Dedifferentiated amniotic fluid mesenchymal stem cell (primary cell): ENCODE measurements at regions not wholly inside any gene's neighbourhood (a gene's known extent, or its start where the extent isn't known, plus 50 kb on each side); places are given as distances from the start of the nearest gene placed in this dataset.

Source experiments
- DNase-seq: peaks from one replicate; pipeline ENCODE4 v3.0.0-alpha.2; 2016; ENCODE audit errors: extremely low spot score

DNA sequence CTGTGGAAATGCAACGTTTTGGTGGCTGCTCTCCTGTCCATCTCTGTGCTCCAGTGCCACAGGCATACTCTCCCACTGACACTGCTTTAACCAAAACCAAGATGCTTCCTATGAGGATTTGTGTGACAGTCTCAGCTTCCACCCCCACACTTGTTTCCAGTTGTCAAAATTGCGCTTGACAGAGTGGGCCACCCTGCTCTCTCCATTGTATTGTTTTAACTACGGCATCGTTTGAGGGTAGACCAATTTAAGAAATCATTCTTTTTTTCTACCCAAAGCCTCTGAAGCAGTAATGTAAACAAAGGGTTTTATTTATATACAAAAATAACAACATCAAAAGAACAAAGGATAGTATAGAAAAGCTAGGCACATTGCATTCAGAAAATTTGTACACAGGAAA lies 178.0 kb downstream of the INHBA start:
- DNase-seq, result no peak

GRCh38 chr7:41520445-41520844 lies 182.4 kb downstream of the INHBA start:
- DNase-seq, result no peak

DNA sequence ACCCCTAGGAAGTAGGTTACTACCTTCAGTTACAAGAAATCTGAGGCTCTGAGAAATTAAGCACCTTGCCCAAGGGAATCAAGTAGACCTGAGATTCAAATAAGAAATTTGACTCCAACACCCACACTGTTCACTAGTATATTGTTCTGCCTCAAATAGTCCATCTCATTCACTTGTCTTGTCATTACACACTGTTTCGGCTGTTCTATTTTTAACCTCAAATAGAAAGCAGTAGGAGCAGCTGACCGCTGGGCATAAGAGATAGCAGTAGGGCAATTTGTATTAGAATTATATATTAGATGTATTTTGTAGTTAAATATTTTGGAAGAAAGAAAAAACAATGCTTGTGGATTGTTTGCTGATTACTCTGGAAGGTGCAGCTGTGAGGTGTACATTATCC lies 185.1 kb downstream of the INHBA start:
- no peak for DNase-seq

DNA sequence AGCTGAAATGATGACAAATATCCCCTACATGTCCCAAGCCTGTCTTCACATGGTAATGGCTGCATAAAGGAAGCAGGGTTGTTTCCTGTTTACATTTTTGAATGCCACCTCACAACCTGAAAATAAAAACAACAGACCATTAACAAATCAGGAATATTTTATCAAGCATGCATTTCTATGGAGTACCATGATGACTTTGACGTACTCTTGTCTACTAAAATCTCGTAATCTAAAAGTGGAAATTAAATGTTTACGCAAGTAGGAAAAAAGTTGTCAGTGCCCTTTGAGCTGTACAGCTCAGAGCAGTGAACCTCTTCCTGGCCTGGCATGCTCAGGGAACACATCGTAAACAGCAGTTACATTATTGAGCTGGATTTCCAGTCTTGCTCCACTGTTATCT lies 194.1 kb downstream of the INHBA start:
- DNase-seq, result peak; percentile 14

- peak; percentile 11 for DNase-seq
These were observed 195.1 kb downstream of the INHBA start for GRCh38 chr7:41507686-41508268.

- DNase-seq, result no peak
These were observed 198.5 kb downstream of the INHBA start for GRCh38 chr7:41504214-41504980.

DNA sequence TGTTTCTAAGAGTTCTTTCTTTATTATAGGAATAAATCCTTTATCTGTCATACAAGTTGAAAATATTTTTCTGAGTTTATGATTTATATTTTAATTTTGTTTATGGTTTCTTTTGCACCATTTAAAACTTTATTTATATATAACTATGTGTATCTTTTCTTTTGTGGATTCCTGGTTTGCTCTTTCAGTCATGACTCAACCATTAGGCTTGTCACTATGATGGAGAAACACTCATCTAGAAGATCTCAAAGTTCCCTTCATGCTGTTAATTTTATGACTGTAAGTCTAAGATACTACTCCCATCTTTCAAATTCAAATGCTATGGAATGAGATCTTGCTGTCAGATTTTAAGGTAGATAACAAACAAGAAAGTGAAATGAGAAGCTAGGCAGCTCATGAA lies 199.5 kb downstream of the INHBA start:
- DNase-seq, result no peak

GRCh38 chr7:41501466-41501865 lies 201.4 kb downstream of the INHBA start:
- DNase-seq, result no peak

GRCh38 chr7:41501006-41501405 lies 201.9 kb downstream of the INHBA start:
- no peak for DNase-seq

GRCh38 chr7:41492603-41493002 lies 210.3 kb downstream of the INHBA start:
- no peak for DNase-seq

GRCh38 chr7:41491883-41492471 lies 210.9 kb downstream of the INHBA start:
- DNase-seq, result no peak

DNA sequence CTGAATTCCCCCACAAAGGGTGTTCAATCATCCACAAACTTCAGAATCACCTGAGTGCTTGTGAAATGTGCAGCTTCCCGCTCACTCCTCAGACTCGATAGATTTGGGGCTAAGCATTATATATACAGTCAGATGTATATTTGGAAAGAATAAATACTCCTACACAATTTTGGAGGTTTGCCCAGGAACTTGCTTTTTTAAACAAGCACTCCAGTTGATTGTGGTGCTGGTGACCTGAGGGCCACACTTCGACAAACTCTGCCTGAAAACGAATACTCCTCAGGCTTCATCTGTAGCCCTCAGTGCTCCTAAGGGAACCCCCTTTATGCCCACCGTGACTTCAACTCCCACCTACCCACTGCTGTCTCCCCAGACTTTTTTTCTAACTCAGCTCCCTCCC lies 211.6 kb downstream of the INHBA start:
- no peak for DNase-seq

DNA sequence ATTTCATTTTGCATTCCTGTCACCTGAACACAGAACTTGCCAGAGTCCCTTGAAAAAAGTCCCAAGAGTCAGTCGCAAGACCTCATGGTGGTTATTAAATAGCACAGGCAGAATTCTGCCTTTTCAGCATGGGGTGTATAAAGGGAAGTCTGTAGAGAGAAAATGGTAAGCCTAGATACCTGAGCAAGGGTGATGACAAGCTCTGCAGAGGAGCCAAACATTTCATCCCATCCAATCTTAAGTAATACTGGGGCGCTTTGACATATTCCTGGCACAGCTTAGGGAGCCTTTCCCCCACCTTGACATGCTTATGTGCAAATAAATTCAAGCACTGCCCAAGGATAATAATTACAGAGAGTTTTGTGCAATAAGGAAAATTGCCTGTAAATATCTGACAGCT lies 213.0 kb downstream of the INHBA start:
- no peak for DNase-seq

DNA sequence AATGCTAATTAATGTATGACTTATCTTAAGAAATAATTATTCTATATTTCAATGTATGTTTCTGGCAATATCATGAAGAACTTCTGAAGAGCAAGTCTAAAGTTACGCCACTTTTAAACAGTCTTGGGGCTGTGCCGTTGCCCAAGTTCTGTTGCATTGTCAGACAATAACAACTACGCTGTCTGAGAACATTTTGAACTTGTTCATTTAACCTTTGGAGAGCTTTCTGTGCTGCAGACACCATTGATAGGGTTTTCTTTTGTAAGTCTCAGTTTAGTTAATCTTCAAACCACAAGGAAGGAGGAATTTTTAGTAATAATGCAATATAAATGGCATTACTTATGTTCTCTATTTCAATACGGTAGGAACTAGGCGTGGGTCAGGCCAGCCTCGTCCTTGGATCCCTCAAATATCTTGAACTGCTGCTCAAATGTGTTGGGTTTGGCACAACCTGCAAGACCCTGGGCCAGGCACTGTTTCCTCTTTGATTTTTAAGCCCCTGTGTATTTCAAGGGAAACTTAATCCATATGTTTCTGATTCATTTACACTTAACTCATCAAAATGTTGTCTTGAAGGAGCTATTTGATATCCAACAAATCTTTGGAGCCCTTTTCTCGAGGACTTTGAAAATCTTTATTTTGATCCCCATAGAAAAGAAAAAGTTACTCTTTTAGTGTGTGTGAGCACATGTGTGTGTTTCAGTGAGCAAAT lies 215.5 kb downstream of the INHBA start:
- no peak for DNase-seq

DNA sequence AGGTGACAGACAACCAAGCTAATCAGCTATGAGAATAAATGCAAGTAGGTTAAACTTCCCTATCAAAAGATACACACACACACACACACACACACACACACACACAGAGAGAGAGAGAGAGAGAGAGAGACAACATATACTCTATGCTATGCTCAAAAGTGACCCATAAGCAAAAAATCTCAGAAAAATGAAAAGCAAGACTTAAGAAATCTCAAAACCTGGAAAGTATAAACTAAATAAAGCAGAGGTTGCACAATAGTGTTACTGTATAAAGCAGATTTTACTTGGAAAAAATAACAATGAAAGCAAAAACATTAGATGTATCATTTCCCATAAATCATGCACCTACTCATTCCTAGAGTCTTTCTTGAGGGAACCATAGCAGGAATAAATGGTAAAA lies 221.5 kb downstream of the INHBA start:
- DNase-seq, result peak; percentile 51

DNA sequence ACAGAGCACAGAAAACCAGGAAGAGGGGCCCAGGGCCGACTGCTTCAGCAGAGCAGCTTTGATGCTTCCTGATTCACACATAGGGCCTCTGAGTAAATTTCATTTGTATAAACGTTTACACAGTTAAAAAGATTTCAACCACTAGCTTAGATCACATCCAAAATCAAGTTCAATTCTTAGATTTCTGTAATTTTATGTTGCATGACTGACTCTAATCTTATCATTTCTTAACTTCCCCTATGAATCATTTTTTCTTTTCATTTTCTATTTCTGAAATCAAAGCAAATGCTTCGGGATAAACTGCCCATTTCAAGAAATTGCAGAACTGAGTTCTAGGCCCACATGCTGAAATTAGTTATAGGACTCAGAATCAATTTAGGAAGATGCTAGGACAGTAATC lies 224.7 kb downstream of the INHBA start:
- DNase-seq, result no peak

DNA sequence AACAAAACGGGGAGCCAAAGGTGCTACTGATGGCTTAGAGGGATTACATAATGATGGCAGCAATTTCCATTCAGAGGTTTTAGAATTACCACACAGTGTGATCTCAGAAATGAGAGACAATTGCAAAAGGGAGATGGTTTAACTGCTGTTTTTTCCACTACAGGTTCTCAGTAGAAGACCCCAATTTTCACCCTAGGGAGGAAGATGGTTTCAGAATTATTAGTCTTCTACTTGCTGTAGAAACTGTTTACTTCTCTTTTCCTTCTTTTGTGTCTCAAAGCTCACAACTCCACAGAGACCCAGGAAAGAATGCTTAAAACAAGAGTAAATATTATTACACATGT lies 226.5 kb downstream of the INHBA start:
- DNase-seq, result no peak

DNA sequence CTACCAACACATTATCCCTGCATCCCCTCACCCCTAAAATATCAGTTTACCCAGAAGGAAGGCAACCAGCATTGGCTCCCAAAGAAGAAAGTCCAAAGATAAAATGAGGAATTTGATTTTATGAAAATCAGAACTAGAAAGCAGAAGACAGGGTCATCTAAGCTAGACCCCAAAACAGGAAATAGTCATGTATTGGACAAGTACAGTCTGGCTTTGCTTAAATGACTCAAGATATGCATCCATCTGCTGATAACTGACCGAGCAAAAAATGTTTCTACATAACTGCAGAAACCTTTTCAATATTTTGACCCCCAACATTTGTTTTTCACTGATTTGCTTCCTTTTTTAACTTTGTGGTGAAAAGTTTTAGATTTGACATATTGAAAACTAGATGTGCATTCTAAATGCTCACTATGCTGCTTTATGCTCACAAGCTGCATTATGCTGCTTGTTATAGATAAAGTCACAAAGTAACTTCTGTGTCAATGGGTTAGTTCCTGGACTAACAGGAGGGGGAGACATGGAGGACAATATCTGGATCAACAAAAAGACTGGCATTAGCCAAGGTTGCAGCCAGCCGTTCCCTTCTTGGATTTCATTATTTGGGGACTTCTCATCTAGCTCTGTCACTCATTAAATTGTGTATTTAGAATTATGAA lies 227.0 kb downstream of the INHBA start:
- no peak for DNase-seq

GRCh38 chr7:41472427-41473125 lies 230.3 kb downstream of the INHBA start:
- peak; percentile 49 for DNase-seq

DNA sequence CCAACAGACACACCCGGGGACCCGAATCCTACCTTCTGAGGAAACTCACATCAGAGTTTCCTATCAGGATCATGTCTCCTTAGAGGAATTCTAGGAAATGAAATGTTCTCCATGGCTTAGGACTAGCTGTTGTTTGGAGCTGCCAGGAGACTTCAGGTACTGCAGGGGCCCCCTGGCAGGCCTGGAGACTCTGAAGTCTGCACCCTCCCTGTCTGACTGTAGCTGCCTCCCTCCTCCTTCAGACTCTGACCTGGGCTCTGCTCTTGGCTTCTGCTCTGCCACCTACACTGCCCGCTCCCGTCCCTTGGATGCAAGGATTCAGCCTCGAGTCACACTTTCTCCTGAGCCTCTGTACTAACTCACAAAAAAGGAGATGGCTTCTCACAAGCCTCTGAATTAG lies 232.8 kb downstream of the INHBA start:
- no peak for DNase-seq

- DNase-seq, result no peak
These were observed 235.3 kb downstream of the INHBA start for GRCh38 chr7:41467596-41467995.
